HepG2 (cell line): ENCODE measurements at regions not wholly inside any gene's neighbourhood (a gene's known extent, or its start where the extent isn't known, plus 50 kb on each side); places are given as distances from the start of the nearest gene placed in this dataset.

Source experiments
- ATAC-seq: fragments of 200-7000 bp; cut with Tn5 transposase; 3 replicates; pipeline ENCODE4 v1.9.1; 2020; ENCODE audit warnings: mild to moderate bottlenecking, moderate library complexity
- BruUV-seq: library from RNA; stranded (reverse); fragments of 400-500 nt; replicated peaks from 2 replicates; lab custom pipeline; 2021; lab: Mats Ljungman, UMichigan
- CTCF ChIA-PET: fragments of 300-600 bp; formaldehyde crosslinking; extraction: SDS; loops from one replicate; lab custom pipeline; 2021; ENCODE audit warnings: low total read pairs, inconsistent platforms, low intra/inter-chr PET ratio; lab: Yijun Ruan, JAX
- POLR2A ChIA-PET: fragments of 350-600 bp; sonication (Branson Sonifier 250); formaldehyde crosslinking; loops from one replicate; lab custom pipeline; 2020; ENCODE audit warnings: antibody characterized with exemption, inconsistent platforms; lab: Yijun Ruan, JAX
- DNase-seq: peaks from one replicate; pipeline ENCODE4 v3.0.0-alpha.2; 2015; ENCODE audit warnings: low spot score
- FAIRE-seq: peaks from 3 replicates; lab custom pipeline; 2011; peaks lifted over from hg19 to GRCh38; lab: Jason Lieb, UNC
- H2AFZ ChIP-seq: one replicate; pipeline ENCODE4 v1.6.1; 2011; ENCODE audit warnings: low read length, inconsistent platforms
- H3K27ac ChIP-seq: fragments of 300-600 bp; 3 replicates; pipeline ENCODE4 v1.8.0; 2011; ENCODE audit warnings: mixed run types, mild to moderate bottlenecking, mixed read lengths, low read length, inconsistent platforms; ENCODE audit not compliant: insufficient read depth; ENCODE audit errors: extremely low read length
- H3K27me3 ChIP-seq, 2 experiments: fragments of 200-600 bp in 1 of 2; 2 replicates in 1 of 2; 3 replicates in 1 of 2; pipeline versions ENCODE4 v1.6.0 to v1.8.0; 2011; ENCODE audit warnings: low read length in 2 of 2, mild to moderate bottlenecking in 2 of 2, moderate library complexity in 2 of 2, inconsistent platforms in 1 of 2; ENCODE audit not compliant: insufficient read depth in 2 of 2, control insufficient read depth in 1 of 2
- H3K36me3 ChIP-seq, 2 experiments: fragments of 200-600 bp in 1 of 2; replicated peaks in 1 of 2; 2 replicates in 1 of 2; 3 replicates in 1 of 2; pipeline versions ENCODE4 v1.5.1 to v1.8.0; 2011; ENCODE audit warnings: low read length in 2 of 2, inconsistent platforms in 1 of 2; ENCODE audit not compliant: insufficient read depth in 2 of 2, control insufficient read depth in 1 of 2
- H3K4me1 ChIP-seq: 2 replicates; pipeline ENCODE4 v1.5.1; 2012; ENCODE audit warnings: low read length, inconsistent platforms; ENCODE audit not compliant: insufficient read depth
- H3K4me2 ChIP-seq: 2 replicates; pipeline ENCODE4 v1.6.0; 2011; ENCODE audit warnings: low read depth, low read length, inconsistent platforms
- H3K4me3 ChIP-seq, 3 experiments: fragments of 200-600 bp in 1 of 3; sonication (generic), shearing (Covaris generic) in 1 of 3; replicated peaks in 1 of 3; 2 replicates each; pipeline ENCODE4 v1.5.1; 2011 to 2016; ENCODE audit warnings: low read length in 3 of 3, inconsistent platforms in 2 of 3, low read depth in 2 of 3, mild to moderate bottlenecking in 2 of 3, control low read depth in 1 of 3, mixed read lengths in 1 of 3; ENCODE audit not compliant: insufficient read depth in 1 of 3
- H3K79me2 ChIP-seq: one replicate; pipeline ENCODE4 v1.6.1; 2011; ENCODE audit warnings: low read length, inconsistent platforms; ENCODE audit not compliant: insufficient read depth
- H3K9ac ChIP-seq: 2 replicates; pipeline ENCODE4 v1.6.0; 2011; ENCODE audit warnings: mild to moderate bottlenecking, low read depth, low read length, inconsistent platforms; ENCODE audit not compliant: insufficient read depth
- H3K9me3 ChIP-seq: 2 replicates; pipeline ENCODE4 v1.5.1; 2012; ENCODE audit warnings: mild to moderate bottlenecking, low read length
- H4K20me1 ChIP-seq: 2 replicates; pipeline ENCODE4 v1.6.0; 2011; ENCODE audit warnings: inconsistent platforms, mild to moderate bottlenecking, low read length, moderate library complexity; ENCODE audit not compliant: insufficient read depth
- DNMT1 ChIP-seq: sonication (generic); formaldehyde crosslinking; IDR thresholded peaks from 2 replicates; pipeline ENCODE4 v1.5.1; 2020; ENCODE audit warnings: mild to moderate bottlenecking, missing genetic modification reagents
- ETV6 ChIP-seq: sonication (generic); formaldehyde crosslinking; conservative IDR thresholded peaks from 2 replicates; pipeline ENCODE4 v1.4.0; 2020; ENCODE audit warnings: missing genetic modification reagents
- JDP2 ChIP-seq: sonication (generic); formaldehyde crosslinking; IDR thresholded peaks from 2 replicates; pipeline ENCODE4 v1.8.1; 2022; ENCODE audit warnings: missing genetic modification reagents, borderline replicate concordance
- NR3C1 ChIP-seq: sonication (generic); formaldehyde crosslinking; IDR thresholded peaks from 2 replicates; pipeline ENCODE4 v1.4.0; 2020; ENCODE audit warnings: missing genetic modification reagents
- PHF8 ChIP-seq: sonication (generic); formaldehyde crosslinking; IDR thresholded peaks from 2 replicates; pipeline ENCODE4 v1.5.0; 2020; ENCODE audit warnings: missing genetic modification reagents
- SNAI1 ChIP-seq: sonication (generic); formaldehyde crosslinking; IDR thresholded peaks from 2 replicates; pipeline ENCODE4 v1.5.0; 2020; ENCODE audit warnings: mild to moderate bottlenecking, missing genetic modification reagents, borderline replicate concordance
- SOX13 ChIP-seq, 3 experiments: fragments of 450-650 bp in 1 of 3; sonication (generic) in 1 of 3; formaldehyde crosslinking in 1 of 3; IDR thresholded peaks in 2 of 3; conservative IDR thresholded peaks in 1 of 3; 2 replicates each; pipeline versions ENCODE4 v1.5.0 to v1.6.1; 2016 to 2020; ENCODE audit warnings: antibody characterized with exemption in 1 of 3, mild to moderate bottlenecking in 1 of 3, missing compliant biosample characterization in 1 of 3, missing genetic modification reagents in 1 of 3, moderate library complexity in 1 of 3
- SRF ChIP-seq: IDR thresholded peaks from 2 replicates; pipeline ENCODE4 v1.6.1; 2011; ENCODE audit warnings: mild to moderate bottlenecking, low read depth, low read length, moderate library complexity
- ZMYM4 ChIP-seq: sonication (generic); formaldehyde crosslinking; IDR thresholded peaks from 2 replicates; pipeline ENCODE4 v1.8.1; 2023; ENCODE audit warnings: mild to moderate bottlenecking, missing genetic modification reagents
- ZNF792 ChIP-seq: IDR thresholded peaks from 2 replicates; pipeline ENCODE4 v1.6.1; 2016
- WGBS: methylation state at CpG from one replicate; pipeline ENCODE4 v1.1.6; 2017; ENCODE audit warnings: low lambda C conversion rate; 5-methylcytosine and 5-hydroxymethylcytosine counted together
- in situ Hi-C: cut with HindIII; loops from 2 replicates; pipeline ENCODE4 v1.10.0; 2017; ENCODE audit warnings: low pct_unique_long_range_greater_than_20kb; ENCODE audit not compliant: extremely low pct_ligation_motif_present
- intact Hi-C: fragments of 100-400 bp; cut with micrococcal nuclease; formaldehyde crosslinking; loops from one replicate; pipeline ENCODE4 v1.10.0; 2022; ENCODE audit not compliant: unreplicated experiment
- TF ChIP-seq, protein P1 (sequence below): sonication (generic); formaldehyde crosslinking; IDR thresholded peaks from 2 replicates; pipeline ENCODE4 v1.4.0; 2020; ENCODE audit warnings: missing genetic modification reagents, borderline replicate concordance
- TF ChIP-seq, protein P2 (sequence below): sonication (generic); formaldehyde crosslinking; IDR thresholded peaks from 2 replicates; pipeline ENCODE4 v1.5.1; 2020; ENCODE audit warnings: missing genetic modification reagents, mild to moderate bottlenecking, borderline replicate concordance
- TF ChIP-seq, protein P3 (sequence below): sonication (generic); formaldehyde crosslinking; IDR thresholded peaks from 2 replicates; pipeline ENCODE4 v1.4.0; 2020; ENCODE audit warnings: missing genetic modification reagents
- TF ChIP-seq, protein P4 (sequence below): sonication (generic); formaldehyde crosslinking; IDR thresholded peaks from 2 replicates; pipeline ENCODE4 v1.5.0; 2020; ENCODE audit warnings: mild to moderate bottlenecking, low read depth, missing genetic modification reagents, borderline replicate concordance
- TF ChIP-seq, protein P5 (sequence below): sonication (generic); formaldehyde crosslinking; IDR thresholded peaks from 2 replicates; pipeline ENCODE4 v1.8.1; 2022; ENCODE audit warnings: low read depth, mild to moderate bottlenecking, missing genetic modification reagents

DNA sequence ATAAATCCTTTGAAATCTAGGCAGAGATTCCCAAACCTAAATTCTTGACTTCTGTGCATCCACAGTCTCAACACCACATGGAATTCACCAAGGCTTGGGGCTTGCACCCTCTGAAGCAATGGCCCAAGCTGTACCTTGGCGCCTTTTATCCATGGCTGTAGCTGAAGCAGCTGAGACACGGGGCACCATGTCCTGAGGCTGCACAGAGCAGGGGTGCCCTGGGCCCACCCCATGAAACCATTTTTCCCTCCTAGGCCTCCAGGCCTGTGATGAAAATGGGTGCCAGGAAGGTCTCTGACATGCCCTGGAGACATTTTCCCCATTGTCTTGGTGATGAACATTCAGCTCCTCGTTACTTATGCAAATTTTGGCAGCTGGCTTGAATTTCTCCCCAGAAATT, 158.6 kb upstream of the NUDT12 start:
- intact Hi-C loops (no loop called here), in situ Hi-C loops (no loop called here)
- no peaks in the 10 kb centered on the region for H3K79me2 ChIP-seq
- FAIRE-seq (no peak), ATAC-seq (no peak), DNase-seq (no peak)
- H3K4me2 ChIP-seq, result no peak overlapping the region
- H3K27ac ChIP-seq, result no peak overlapping the region
- no peaks in the 10 kb centered on the region for H4K20me1 ChIP-seq
- ChIA-PET CTCF (no interaction called here), POLR2A (no interaction called here)
- BruUV-seq, result no TSS peak
- H3K27me3 ChIP-seq, result no peaks in the 10 kb centered on the region
- H3K36me3 ChIP-seq, result no peaks in the 10 kb centered on the region
- H3K9ac ChIP-seq, result no peak overlapping the region
- no peak overlapping the region for H2AFZ ChIP-seq
- no peak overlapping the region for H3K4me3 ChIP-seq
- peaks cover 21% of the 10 kb centered on the region for H3K9me3 ChIP-seq
- TF ChIP-seq, protein P1, sequence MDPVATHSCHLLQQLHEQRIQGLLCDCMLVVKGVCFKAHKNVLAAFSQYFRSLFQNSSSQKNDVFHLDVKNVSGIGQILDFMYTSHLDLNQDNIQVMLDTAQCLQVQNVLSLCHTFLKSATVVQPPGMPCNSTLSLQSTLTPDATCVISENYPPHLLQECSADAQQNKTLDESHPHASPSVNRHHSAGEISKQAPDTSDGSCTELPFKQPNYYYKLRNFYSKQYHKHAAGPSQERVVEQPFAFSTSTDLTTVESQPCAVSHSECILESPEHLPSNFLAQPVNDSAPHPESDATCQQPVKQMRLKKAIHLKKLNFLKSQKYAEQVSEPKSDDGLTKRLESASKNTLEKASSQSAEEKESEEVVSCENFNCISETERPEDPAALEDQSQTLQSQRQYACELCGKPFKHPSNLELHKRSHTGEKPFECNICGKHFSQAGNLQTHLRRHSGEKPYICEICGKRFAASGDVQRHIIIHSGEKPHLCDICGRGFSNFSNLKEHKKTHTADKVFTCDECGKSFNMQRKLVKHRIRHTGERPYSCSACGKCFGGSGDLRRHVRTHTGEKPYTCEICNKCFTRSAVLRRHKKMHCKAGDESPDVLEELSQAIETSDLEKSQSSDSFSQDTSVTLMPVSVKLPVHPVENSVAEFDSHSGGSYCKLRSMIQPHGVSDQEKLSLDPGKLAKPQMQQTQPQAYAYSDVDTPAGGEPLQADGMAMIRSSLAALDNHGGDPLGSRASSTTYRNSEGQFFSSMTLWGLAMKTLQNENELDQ (CRISPR knock-in tag), result no peak
- TF ChIP-seq DNMT1 (CRISPR knock-in tag) (no peak), ZMYM4 (CRISPR knock-in tag) (no peak), SOX13 (IDR thresholded peaks at IDR 0.05) (no peak), SOX13 (CRISPR knock-in tag; conservative IDR thresholded peaks at IDR 0.05 in 1 of 2, IDR thresholded peaks at IDR 0.05 in 1 of 2) (no peak), NR3C1 (no peak), PHF8 (CRISPR knock-in tag) (no peak), JDP2 (no peak), SNAI1 (CRISPR knock-in tag) (no peak), SRF (no peak), ZNF792 (no peak), ETV6 (CRISPR knock-in tag) (no peak)
- TF ChIP-seq, protein P2, sequence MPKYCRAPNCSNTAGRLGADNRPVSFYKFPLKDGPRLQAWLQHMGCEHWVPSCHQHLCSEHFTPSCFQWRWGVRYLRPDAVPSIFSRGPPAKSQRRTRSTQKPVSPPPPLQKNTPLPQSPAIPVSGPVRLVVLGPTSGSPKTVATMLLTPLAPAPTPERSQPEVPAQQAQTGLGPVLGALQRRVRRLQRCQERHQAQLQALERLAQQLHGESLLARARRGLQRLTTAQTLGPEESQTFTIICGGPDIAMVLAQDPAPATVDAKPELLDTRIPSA (CRISPR knock-in tag), result no peak
- TF ChIP-seq, protein P3, sequence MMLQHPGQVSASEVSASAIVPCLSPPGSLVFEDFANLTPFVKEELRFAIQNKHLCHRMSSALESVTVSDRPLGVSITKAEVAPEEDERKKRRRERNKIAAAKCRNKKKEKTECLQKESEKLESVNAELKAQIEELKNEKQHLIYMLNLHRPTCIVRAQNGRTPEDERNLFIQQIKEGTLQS, result no peak
- TF ChIP-seq, protein P4, sequence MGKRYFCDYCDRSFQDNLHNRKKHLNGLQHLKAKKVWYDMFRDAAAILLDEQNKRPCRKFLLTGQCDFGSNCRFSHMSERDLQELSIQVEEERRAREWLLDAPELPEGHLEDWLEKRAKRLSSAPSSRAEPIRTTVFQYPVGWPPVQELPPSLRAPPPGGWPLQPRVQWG (CRISPR knock-in tag), result no peak
- TF ChIP-seq, protein P5, sequence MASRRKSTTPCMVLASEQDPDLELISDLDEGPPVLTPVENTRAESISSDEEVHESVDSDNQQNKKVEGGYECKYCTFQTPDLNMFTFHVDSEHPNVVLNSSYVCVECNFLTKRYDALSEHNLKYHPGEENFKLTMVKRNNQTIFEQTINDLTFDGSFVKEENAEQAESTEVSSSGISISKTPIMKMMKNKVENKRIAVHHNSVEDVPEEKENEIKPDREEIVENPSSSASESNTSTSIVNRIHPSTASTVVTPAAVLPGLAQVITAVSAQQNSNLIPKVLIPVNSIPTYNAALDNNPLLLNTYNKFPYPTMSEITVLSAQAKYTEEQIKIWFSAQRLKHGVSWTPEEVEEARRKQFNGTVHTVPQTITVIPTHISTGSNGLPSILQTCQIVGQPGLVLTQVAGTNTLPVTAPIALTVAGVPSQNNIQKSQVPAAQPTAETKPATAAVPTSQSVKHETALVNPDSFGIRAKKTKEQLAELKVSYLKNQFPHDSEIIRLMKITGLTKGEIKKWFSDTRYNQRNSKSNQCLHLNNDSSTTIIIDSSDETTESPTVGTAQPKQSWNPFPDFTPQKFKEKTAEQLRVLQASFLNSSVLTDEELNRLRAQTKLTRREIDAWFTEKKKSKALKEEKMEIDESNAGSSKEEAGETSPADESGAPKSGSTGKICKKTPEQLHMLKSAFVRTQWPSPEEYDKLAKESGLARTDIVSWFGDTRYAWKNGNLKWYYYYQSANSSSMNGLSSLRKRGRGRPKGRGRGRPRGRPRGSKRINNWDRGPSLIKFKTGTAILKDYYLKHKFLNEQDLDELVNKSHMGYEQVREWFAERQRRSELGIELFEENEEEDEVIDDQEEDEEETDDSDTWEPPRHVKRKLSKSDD (CRISPR knock-in tag), result no peak
- H3K4me1 ChIP-seq, result no peaks in the 10 kb centered on the region
- 0% methylated on average over 3 of the region's 3 CpGs for WGBS
